H9 (cell line): ENCODE measurements at regions not wholly inside any gene's neighbourhood (a gene's known extent, or its start where the extent isn't known, plus 50 kb on each side); places are given as distances from the start of the nearest gene placed in this dataset.

Experiments used
- DNase-seq: peaks from one replicate; pipeline ENCODE4 v3.0.0-alpha.2; 2017
- H2AFZ ChIP-seq: one replicate; pipeline ENCODE4 v1.6.1; 2013; ENCODE audit warnings: mild to moderate bottlenecking, low read length, control low read depth, moderate library complexity
- H2AK5ac ChIP-seq: 2 replicates; pipeline ENCODE4 v1.6.1; 2013; ENCODE audit warnings: low read length, control low read depth, mixed read lengths; ENCODE audit not compliant: insufficient read length
- H2BK120ac ChIP-seq: one replicate; pipeline ENCODE4 v1.6.1; 2013; ENCODE audit warnings: low read depth, mild to moderate bottlenecking, low read length, control low read depth, inconsistent platforms; ENCODE audit not compliant: poor library complexity, severe bottlenecking
- H2BK12ac ChIP-seq: 2 replicates; pipeline ENCODE4 v1.6.1; 2013; ENCODE audit warnings: low read length, control low read depth, mixed read lengths, low read depth; ENCODE audit not compliant: insufficient read length
- H2BK15ac ChIP-seq: 2 replicates; pipeline ENCODE4 v1.6.1; 2013; ENCODE audit warnings: low read depth, low read length, control low read depth
- H2BK20ac ChIP-seq: one replicate; pipeline ENCODE4 v1.6.1; 2013; ENCODE audit warnings: low read depth, mild to moderate bottlenecking, low read length, control low read depth, inconsistent platforms; ENCODE audit not compliant: poor library complexity, severe bottlenecking
- H2BK5ac ChIP-seq: 2 replicates; pipeline ENCODE4 v1.6.1; 2013; ENCODE audit warnings: low read length, control low read depth, mixed read lengths; ENCODE audit not compliant: insufficient read length
- H3K14ac ChIP-seq: 2 replicates; pipeline ENCODE4 v1.6.1; 2013; ENCODE audit warnings: low read length, control low read depth; ENCODE audit not compliant: insufficient read depth
- H3K18ac ChIP-seq: 2 replicates; pipeline ENCODE4 v1.6.1; 2013; ENCODE audit warnings: low read depth, mild to moderate bottlenecking, mixed read lengths, low read length, control low read depth; ENCODE audit not compliant: insufficient read length
- H3K23ac ChIP-seq: 2 replicates; pipeline ENCODE4 v1.6.1; 2013; ENCODE audit warnings: low read length, control low read depth, mixed read lengths, low read depth; ENCODE audit not compliant: insufficient read length
- H3K23me2 ChIP-seq: 2 replicates; pipeline ENCODE4 v1.6.1; 2013; ENCODE audit warnings: low read depth, mild to moderate bottlenecking, mixed read lengths, low read length, control low read depth; ENCODE audit not compliant: insufficient read length, poor library complexity, severe bottlenecking
- H3K27ac ChIP-seq: 2 replicates; pipeline ENCODE4 v1.5.1; 2013; ENCODE audit warnings: low read length, control low read depth, mixed read lengths, low read depth; ENCODE audit not compliant: insufficient read length
- H3K27me3 ChIP-seq: 2 replicates; pipeline ENCODE4 v1.6.1; 2013; ENCODE audit warnings: low read length, control low read depth, inconsistent platforms; ENCODE audit not compliant: insufficient read depth
- H3K4ac ChIP-seq: 2 replicates; pipeline ENCODE4 v1.6.1; 2013; ENCODE audit warnings: low read depth, mild to moderate bottlenecking, control low read depth, inconsistent platforms, low read length, moderate library complexity
- H3K4me1 ChIP-seq: 2 replicates; pipeline ENCODE4 v1.6.1; 2013; ENCODE audit warnings: low read length, control low read depth, inconsistent platforms; ENCODE audit not compliant: insufficient read depth
- H3K4me2 ChIP-seq: 2 replicates; pipeline ENCODE4 v1.6.1; 2013; ENCODE audit warnings: low read length, control low read depth, mixed read lengths; ENCODE audit not compliant: insufficient read length, insufficient read depth
- H3K56ac ChIP-seq: 2 replicates; pipeline ENCODE4 v1.6.1; 2013; ENCODE audit warnings: low read depth, mild to moderate bottlenecking, mixed read lengths, low read length, control low read depth; ENCODE audit not compliant: insufficient read length
- H3K79me1 ChIP-seq: 2 replicates; pipeline ENCODE4 v1.6.1; 2013; ENCODE audit warnings: low read depth, mild to moderate bottlenecking, moderate library complexity, low read length, control low read depth, inconsistent platforms; ENCODE audit not compliant: insufficient read depth, poor library complexity, severe bottlenecking
- H3K79me2 ChIP-seq: 2 replicates; pipeline ENCODE4 v1.6.1; 2013; ENCODE audit warnings: low read length, control low read depth, inconsistent platforms; ENCODE audit not compliant: insufficient read depth
- H3K9ac ChIP-seq: 2 replicates; pipeline ENCODE4 v1.6.1; 2013; ENCODE audit warnings: low read length, control low read depth, mixed read lengths; ENCODE audit not compliant: insufficient read length; ENCODE audit errors: extremely low read depth
- H3K9me3 ChIP-seq: one replicate; pipeline ENCODE4 v1.6.1; 2013; ENCODE audit warnings: low read depth, low read length, inconsistent platforms; ENCODE audit not compliant: control insufficient read depth
- H3T11ph ChIP-seq: one replicate; pipeline ENCODE4 v1.6.1; 2013; ENCODE audit warnings: mild to moderate bottlenecking, low read length, control low read depth, inconsistent platforms
- H4K20me1 ChIP-seq: one replicate; pipeline ENCODE4 v1.6.1; 2013; ENCODE audit not compliant: control insufficient read depth, insufficient read length, insufficient read depth
- H4K5ac ChIP-seq: 2 replicates; pipeline ENCODE4 v1.6.1; 2013; ENCODE audit warnings: low read depth, mild to moderate bottlenecking, mixed read lengths, low read length, control low read depth; ENCODE audit not compliant: insufficient read length
- H4K8ac ChIP-seq: replicated peaks from 2 replicates; pipeline ENCODE4 v1.6.1; 2013; ENCODE audit warnings: low read length, control low read depth, mixed read lengths, low read depth; ENCODE audit not compliant: insufficient read length
- H4K91ac ChIP-seq: 2 replicates; pipeline ENCODE4 v1.6.1; 2013; ENCODE audit warnings: low read depth, mild to moderate bottlenecking, moderate library complexity, mixed read lengths, low read length, control low read depth; ENCODE audit not compliant: insufficient read length
- H3K27ac Mint-ChIP-seq, 3 experiments: 2 replicates in 2 of 3; 3 replicates in 1 of 3; pipeline ENCODE4 v1.8.0; 2020 to 2021; ENCODE audit warnings: mixed read lengths in 3 of 3, mild to moderate bottlenecking in 1 of 3, moderate library complexity in 1 of 3
- H3K27me3 Mint-ChIP-seq: 2 replicates; pipeline ENCODE4 v1.8.0; 2021; ENCODE audit warnings: low read depth, mild to moderate bottlenecking, moderate library complexity, mixed read lengths
- H3K36me3 Mint-ChIP-seq, 3 experiments: 2 replicates in 2 of 3; 3 replicates in 1 of 3; pipeline ENCODE4 v1.8.0; 2020 to 2021; ENCODE audit warnings: low read depth in 3 of 3, mixed read lengths in 3 of 3; ENCODE audit not compliant: insufficient read depth in 1 of 3
- H3K4me1 Mint-ChIP-seq, 2 experiments: 2 replicates each; pipeline ENCODE4 v1.8.0; 2020; ENCODE audit warnings: mixed read lengths in 2 of 2
- H3K4me3 Mint-ChIP-seq, 2 experiments: 2 replicates in 1 of 2; 3 replicates in 1 of 2; pipeline ENCODE4 v1.8.0; 2020 to 2021; ENCODE audit warnings: mild to moderate bottlenecking in 2 of 2, mixed read lengths in 2 of 2, moderate library complexity in 1 of 2
- H3K9me3 Mint-ChIP-seq, 2 experiments: 2 replicates in 1 of 2; 3 replicates in 1 of 2; pipeline ENCODE4 v1.8.0; 2020; ENCODE audit warnings: mild to moderate bottlenecking in 2 of 2, mixed read lengths in 2 of 2, moderate library complexity in 1 of 2
- CTCF ChIP-seq: fragments of 200-600 bp; sonication (generic); conservative IDR thresholded peaks from 3 replicates; pipeline ENCODE4 v1.8.0; 2021; ENCODE audit warnings: antibody characterized with exemption, mild to moderate bottlenecking
- WGBS: extraction: QIAGEN DNeasy Blood & Tissue Kit; methylation state at CpG from one replicate; pipeline ENCODE4 v1.1.7; 2013; ENCODE audit warnings: missing lambda C conversion rate, low lambda C conversion rate, mixed read lengths; ENCODE audit not compliant: insufficient read length; ENCODE audit errors: extremely low coverage; 5-methylcytosine and 5-hydroxymethylcytosine counted together

- H3K23me2 ChIP-seq = no peaks in the 10 kb centered on the region
- H3K56ac ChIP-seq = no peak overlapping the region
- H3K4me2 ChIP-seq = no peak overlapping the region
- no peak overlapping the region for H4K8ac ChIP-seq
- H2AFZ ChIP-seq = no peak overlapping the region
- H3K27me3 Mint-ChIP-seq = no peaks in the 10 kb centered on the region; the same call in 1 of the 2 replicates
- no peak overlapping the region for H3K23ac ChIP-seq
- no peak overlapping the region for H4K5ac ChIP-seq
- H3K36me3 Mint-ChIP-seq = no peaks in the 10 kb centered on the region
- H3K4me1 Mint-ChIP-seq = peaks cover 0 to 3% of the 10 kb centered on the region in 2 experiments; a peak in 1 of 4 replicates
- H2BK120ac ChIP-seq = no peak overlapping the region
- H3K79me1 ChIP-seq = no peaks in the 10 kb centered on the region
- no peaks in the 10 kb centered on the region for H3K27me3 ChIP-seq
- H2BK12ac ChIP-seq = no peak overlapping the region
- H4K20me1 ChIP-seq = no peaks in the 10 kb centered on the region
- H3K9me3 ChIP-seq = no peaks in the 10 kb centered on the region
- DNase-seq = no peak
- H3K4me1 ChIP-seq = no peaks in the 10 kb centered on the region
- H3K4ac ChIP-seq = no peak overlapping the region
- H2BK20ac ChIP-seq = no peak overlapping the region
- H2AK5ac ChIP-seq = no peak overlapping the region
- H3K27ac ChIP-seq = no peak overlapping the region
- H4K91ac ChIP-seq = no peak overlapping the region
- no peak for TF ChIP-seq CTCF
- no peak overlapping the region for H3T11ph ChIP-seq
- WGBS = no CpG with 5 or more reads among the region's 3 CpGs
- no peak overlapping the region for H3K9ac ChIP-seq
- no peak overlapping the region for H3K27ac Mint-ChIP-seq
- no peak overlapping the region for H2BK5ac ChIP-seq
- no peak overlapping the region for H2BK15ac ChIP-seq
- no peaks in the 10 kb centered on the region for H3K79me2 ChIP-seq
- H3K9me3 Mint-ChIP-seq = no peaks in the 10 kb centered on the region
- no peak overlapping the region for H3K4me3 Mint-ChIP-seq
- H3K18ac ChIP-seq = no peak overlapping the region
- no peak overlapping the region for H3K14ac ChIP-seq
These were observed 255.6 kb upstream of the CTAGE1 start for GRCh38 chr18:22673182-22673862.
